ENCODE measurements at regions not wholly inside any gene's neighbourhood (a gene's known extent, or its start where the extent isn't known, plus 50 kb on each side); places are given as distances from the start of the nearest gene placed in this dataset.

- no peak for ATAC-seq
- DNase-seq, result no peak
- intact Hi-C loops (cut with micrococcal nuclease), result no loop called here
- Mint-ChIP-seq H3K4me3 (no peak overlapping the region), H3K27me3 (ENCODE audit: low read depth in 2 of 2) (peaks cover 0 to 13% of the 10 kb centered on the region in 2 donors), H3K27ac (no peak overlapping the region), H3K36me3 (no peaks in the 10 kb centered on the region), H3K4me1 (no peaks in the 10 kb centered on the region), H3K9me3 (no peaks in the 10 kb centered on the region)
- WGBS (ENCODE audit: insufficient coverage), result 81% methylated on average over 4 of the region's 4 CpGs
- Histone ChIP-seq H3K27ac (ENCODE audit: low read length) (no peak overlapping the region), H3K4me3 (ENCODE audit: low read length) (no peak overlapping the region), H3K27me3 (ENCODE audit: control insufficient read depth, insufficient read depth, low read length) (no peaks in the 10 kb centered on the region), H3K4me1 (ENCODE audit: control insufficient read depth, insufficient read depth, low read length) (no peaks in the 10 kb centered on the region), H3K36me3 (ENCODE audit: control insufficient read depth, insufficient read depth, low read length) (no peaks in the 10 kb centered on the region), H3K9me3 (ENCODE audit: control insufficient read depth, insufficient read depth, low read length) (no peaks in the 10 kb centered on the region)
- TF ChIP-seq, protein P1, sequence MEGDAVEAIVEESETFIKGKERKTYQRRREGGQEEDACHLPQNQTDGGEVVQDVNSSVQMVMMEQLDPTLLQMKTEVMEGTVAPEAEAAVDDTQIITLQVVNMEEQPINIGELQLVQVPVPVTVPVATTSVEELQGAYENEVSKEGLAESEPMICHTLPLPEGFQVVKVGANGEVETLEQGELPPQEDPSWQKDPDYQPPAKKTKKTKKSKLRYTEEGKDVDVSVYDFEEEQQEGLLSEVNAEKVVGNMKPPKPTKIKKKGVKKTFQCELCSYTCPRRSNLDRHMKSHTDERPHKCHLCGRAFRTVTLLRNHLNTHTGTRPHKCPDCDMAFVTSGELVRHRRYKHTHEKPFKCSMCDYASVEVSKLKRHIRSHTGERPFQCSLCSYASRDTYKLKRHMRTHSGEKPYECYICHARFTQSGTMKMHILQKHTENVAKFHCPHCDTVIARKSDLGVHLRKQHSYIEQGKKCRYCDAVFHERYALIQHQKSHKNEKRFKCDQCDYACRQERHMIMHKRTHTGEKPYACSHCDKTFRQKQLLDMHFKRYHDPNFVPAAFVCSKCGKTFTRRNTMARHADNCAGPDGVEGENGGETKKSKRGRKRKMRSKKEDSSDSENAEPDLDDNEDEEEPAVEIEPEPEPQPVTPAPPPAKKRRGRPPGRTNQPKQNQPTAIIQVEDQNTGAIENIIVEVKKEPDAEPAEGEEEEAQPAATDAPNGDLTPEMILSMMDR (IDR thresholded peaks at IDR 0.05), result no peak
These were observed 108.6 kb downstream of the RAB11FIP2 start for GRCh38 chr10:117938104-117938503.

DNA sequence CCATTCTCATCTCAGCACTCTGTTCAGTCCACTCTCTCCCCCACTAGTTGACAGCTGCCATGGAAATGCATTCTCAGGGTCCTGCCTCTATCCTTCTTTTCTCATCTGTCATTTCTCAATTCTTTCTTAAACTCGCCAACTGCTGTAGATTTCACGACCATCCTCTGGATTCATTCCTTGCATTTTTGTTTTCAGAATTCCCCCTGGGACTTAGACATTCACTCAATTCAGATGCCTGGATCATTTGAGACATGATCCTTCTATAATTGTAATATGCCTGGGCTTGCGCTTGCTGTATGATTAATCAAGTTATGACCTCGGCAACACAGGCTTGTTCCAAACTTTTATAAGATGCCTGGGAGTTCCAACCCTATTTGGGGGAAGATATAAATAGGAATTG is 104.5 kb downstream of the RAB11FIP2 start:
- no peak for DNase-seq
- Histone ChIP-seq H3K9me3 (ENCODE audit: control insufficient read depth, insufficient read depth, low read length) (no peaks in the 10 kb centered on the region), H3K4me1 (ENCODE audit: control insufficient read depth, insufficient read depth, low read length) (no peaks in the 10 kb centered on the region), H3K27me3 (ENCODE audit: control insufficient read depth, insufficient read depth, low read length) (no peaks in the 10 kb centered on the region), H3K27ac (ENCODE audit: low read length) (no peak overlapping the region), H3K36me3 (ENCODE audit: control insufficient read depth, insufficient read depth, low read length) (no peaks in the 10 kb centered on the region), H3K4me3 (ENCODE audit: low read length) (no peak overlapping the region)
- Mint-ChIP-seq H3K4me1 (no peaks in the 10 kb centered on the region), H3K9me3 (no peaks in the 10 kb centered on the region), H3K36me3 (no peaks in the 10 kb centered on the region), H3K27me3 (ENCODE audit: low read depth in 2 of 2) (peaks cover 0 to 4% of the 10 kb centered on the region in 2 donors), H3K4me3 (no peak overlapping the region), H3K27ac (no peak overlapping the region)
- 84% methylated on average over 4 of the region's 4 CpGs for WGBS (ENCODE audit: insufficient coverage)
- TF ChIP-seq, protein P1 (IDR thresholded peaks at IDR 0.05), result no peak
- ATAC-seq, result no peak
- intact Hi-C loops (cut with micrococcal nuclease), result no loop called here

GRCh38 chr10:117944676-117945447 is 101.9 kb downstream of the RAB11FIP2 start:
- Mint-ChIP-seq H3K27ac (no peak overlapping the region), H3K36me3 (no peaks in the 10 kb centered on the region), H3K9me3 (no peaks in the 10 kb centered on the region), H3K4me1 (no peaks in the 10 kb centered on the region), H3K27me3 (ENCODE audit: low read depth in 2 of 2) (no peaks in the 10 kb centered on the region), H3K4me3 (no peak overlapping the region)
- DNase-seq, result no peak
- TF ChIP-seq, protein P1 (IDR thresholded peaks at IDR 0.05), result no peak
- H3K27ac ChIP-seq (ENCODE audit: low read length), result no peak overlapping the region
- H3K4me3 ChIP-seq (ENCODE audit: low read length), result no peak overlapping the region
- H3K4me1 ChIP-seq (ENCODE audit: control insufficient read depth, insufficient read depth, low read length), result no peaks in the 10 kb centered on the region
- no CpG with 5 or more reads among the region's 2 CpGs for WGBS (ENCODE audit: insufficient coverage)
- no peak for ATAC-seq
- intact Hi-C loops (cut with micrococcal nuclease), result no loop called here
- H3K36me3 ChIP-seq (ENCODE audit: control insufficient read depth, insufficient read depth, low read length), result no peaks in the 10 kb centered on the region
- H3K27me3 ChIP-seq (ENCODE audit: control insufficient read depth, insufficient read depth, low read length), result no peaks in the 10 kb centered on the region
- H3K9me3 ChIP-seq (ENCODE audit: control insufficient read depth, insufficient read depth, low read length), result no peaks in the 10 kb centered on the region

DNA sequence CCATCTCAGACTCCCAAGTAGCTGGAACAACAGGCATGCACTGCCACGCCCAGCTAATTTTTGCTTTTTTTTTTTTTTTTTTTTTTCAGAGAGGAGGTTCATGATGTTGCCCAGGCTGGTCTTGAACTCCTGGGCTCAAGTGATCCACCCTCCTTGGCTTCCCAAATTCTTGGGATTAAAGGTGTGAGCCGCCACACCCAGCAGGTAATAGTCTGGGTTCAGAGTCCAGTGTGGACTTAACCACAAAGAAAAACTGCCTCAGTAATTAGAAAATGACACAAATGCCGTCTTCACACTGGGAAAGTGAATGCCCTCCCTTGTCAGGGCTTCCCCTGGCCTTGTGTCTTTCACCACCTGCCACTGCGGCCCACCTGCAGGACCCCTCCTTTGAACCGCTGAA is 101.1 kb downstream of the RAB11FIP2 start:
- intact Hi-C loops (cut with micrococcal nuclease), result no loop called here
- Histone ChIP-seq H3K27me3 (ENCODE audit: control insufficient read depth, insufficient read depth, low read length) (no peaks in the 10 kb centered on the region), H3K4me1 (ENCODE audit: control insufficient read depth, insufficient read depth, low read length) (no peaks in the 10 kb centered on the region), H3K9me3 (ENCODE audit: control insufficient read depth, insufficient read depth, low read length) (no peaks in the 10 kb centered on the region), H3K4me3 (ENCODE audit: low read length) (no peak overlapping the region), H3K36me3 (ENCODE audit: control insufficient read depth, insufficient read depth, low read length) (no peaks in the 10 kb centered on the region), H3K27ac (ENCODE audit: low read length) (no peak overlapping the region)
- no peaks in the 10 kb centered on the region for H3K9me3 Mint-ChIP-seq
- H3K27ac Mint-ChIP-seq, result no peak overlapping the region
- no peaks in the 10 kb centered on the region for H3K36me3 Mint-ChIP-seq
- TF ChIP-seq, protein P1 (IDR thresholded peaks at IDR 0.05), result no peak
- H3K4me3 Mint-ChIP-seq, result no peak overlapping the region
- ATAC-seq (no peak), DNase-seq (no peak)
- H3K4me1 Mint-ChIP-seq, result no peaks in the 10 kb centered on the region
- WGBS (ENCODE audit: insufficient coverage), result 86% methylated on average over 5 of the region's 5 CpGs
- H3K27me3 Mint-ChIP-seq (ENCODE audit: low read depth in 2 of 2), result no peaks in the 10 kb centered on the region

All from natural killer cell (primary cell).